Sigmoid colon (tissue), 6 donors: ENCODE measurements at regions not wholly inside any gene's neighbourhood (a gene's known extent, or its start where the extent isn't known, plus 50 kb on each side); places are given as distances from the start of the nearest gene placed in this dataset.

Source experiments
- DNase-seq: peaks from one replicate; pipeline ENCODE4 v3.0.0-alpha.2; 2019
- H3K27ac ChIP-seq, 4 donors: fragments of 200-600 bp; sonication (generic); one replicate each; pipeline ENCODE4 v1.5.1; 2016 to 2019; ENCODE audit warnings: mild to moderate bottlenecking in 1 of 4
- H3K27me3 ChIP-seq, 3 donors: fragments of 200-600 bp; sonication (generic); one replicate each; pipeline ENCODE4 v1.5.1; 2019; ENCODE audit warnings: mild to moderate bottlenecking in 1 of 3
- H3K36me3 ChIP-seq, 4 donors: fragments of 200-600 bp; sonication (generic); one replicate each; pipeline ENCODE4 v1.5.1; 2016 to 2019
- H3K4me1 ChIP-seq, 4 donors: fragments of 200-600 bp; sonication (generic); one replicate each; pipeline ENCODE4 v1.5.1; 2017 to 2019
- H3K4me3 ChIP-seq, 4 donors: fragments of 200-600 bp; sonication (generic); one replicate each; pipeline ENCODE4 v1.5.1; 2017 to 2019; ENCODE audit warnings: mild to moderate bottlenecking in 2 of 4, moderate library complexity in 1 of 4
- H3K9me3 ChIP-seq, 4 donors: fragments of 200-600 bp in 3 of 4; sonication (generic) in 3 of 4; one replicate each; pipeline versions ENCODE4 v1.5.1 to v1.6.1; 2013 to 2019
- EP300 ChIP-seq, 4 donors: sonication (generic); formaldehyde crosslinking; IDR thresholded peaks; one replicate each; pipeline ENCODE4 v1.6.1; 2017; ENCODE audit warnings: antibody characterized with exemption in 4 of 4
- POLR2A ChIP-seq, 2 donors: fragments of 450-650 bp; IDR thresholded peaks; one replicate each; pipeline ENCODE4 v1.6.1; 2016; ENCODE audit warnings: antibody characterized with exemption in 2 of 2, mild to moderate bottlenecking in 2 of 2, moderate library complexity in 2 of 2
- POLR2AphosphoS5 ChIP-seq, 4 donors: sonication (generic); formaldehyde crosslinking; IDR thresholded peaks; one replicate each; pipeline ENCODE4 v1.6.1; 2017; ENCODE audit warnings: antibody characterized with exemption in 4 of 4
- WGBS, 2 donors: extraction: QIAGEN DNeasy Blood & Tissue Kit; methylation state at CpG; one replicate each; pipeline ENCODE4 v1.1.7; 2013; 5-methylcytosine and 5-hydroxymethylcytosine counted together
- intact Hi-C: fragments of 100-400 bp; cut with DNase I; formaldehyde crosslinking; loops from one replicate; pipeline ENCODE4 v1.15.1; 2023
- TF ChIP-seq, protein P1 (sequence below), 4 experiments: fragments of 450-650 bp in 3 of 4; fragments of 200-600 bp in 1 of 4; IDR thresholded peaks; one replicate each; pipeline ENCODE4 v1.5.1; 2016 to 2019; ENCODE audit warnings: antibody characterized with exemption in 4 of 4, mild to moderate bottlenecking in 3 of 4, moderate library complexity in 2 of 4
- donor health status: healthy with polysubstance abuse.
- donor health status: healthy.

- Histone ChIP-seq H3K9me3 (peaks cover 0 to 6% (median 0%) of the 10 kb centered on the region in 4 donors), H3K4me3 (no peak overlapping the region), H3K27ac (no peak overlapping the region), H3K36me3 (no peaks in the 10 kb centered on the region), H3K4me1 (no peaks in the 10 kb centered on the region), H3K27me3 (no peaks in the 10 kb centered on the region)
- intact Hi-C loops, result no loop called here
- 65 to 71% methylated on average over 5 of the region's 5 CpGs for WGBS, 2 donors
- TF ChIP-seq POLR2A (IDR thresholded peaks at IDR 0.05) (no peak), EP300 (IDR thresholded peaks at IDR 0.05) (no peak), POLR2AphosphoS5 (IDR thresholded peaks at IDR 0.05) (no peak)
- TF ChIP-seq, protein P1, sequence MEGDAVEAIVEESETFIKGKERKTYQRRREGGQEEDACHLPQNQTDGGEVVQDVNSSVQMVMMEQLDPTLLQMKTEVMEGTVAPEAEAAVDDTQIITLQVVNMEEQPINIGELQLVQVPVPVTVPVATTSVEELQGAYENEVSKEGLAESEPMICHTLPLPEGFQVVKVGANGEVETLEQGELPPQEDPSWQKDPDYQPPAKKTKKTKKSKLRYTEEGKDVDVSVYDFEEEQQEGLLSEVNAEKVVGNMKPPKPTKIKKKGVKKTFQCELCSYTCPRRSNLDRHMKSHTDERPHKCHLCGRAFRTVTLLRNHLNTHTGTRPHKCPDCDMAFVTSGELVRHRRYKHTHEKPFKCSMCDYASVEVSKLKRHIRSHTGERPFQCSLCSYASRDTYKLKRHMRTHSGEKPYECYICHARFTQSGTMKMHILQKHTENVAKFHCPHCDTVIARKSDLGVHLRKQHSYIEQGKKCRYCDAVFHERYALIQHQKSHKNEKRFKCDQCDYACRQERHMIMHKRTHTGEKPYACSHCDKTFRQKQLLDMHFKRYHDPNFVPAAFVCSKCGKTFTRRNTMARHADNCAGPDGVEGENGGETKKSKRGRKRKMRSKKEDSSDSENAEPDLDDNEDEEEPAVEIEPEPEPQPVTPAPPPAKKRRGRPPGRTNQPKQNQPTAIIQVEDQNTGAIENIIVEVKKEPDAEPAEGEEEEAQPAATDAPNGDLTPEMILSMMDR (IDR thresholded peaks at IDR 0.05), result no peak
- no peak for DNase-seq
Measured at GRCh38 chr9:26081847-26082246, 403.6 kb upstream of the TUSC1 start.

DNA sequence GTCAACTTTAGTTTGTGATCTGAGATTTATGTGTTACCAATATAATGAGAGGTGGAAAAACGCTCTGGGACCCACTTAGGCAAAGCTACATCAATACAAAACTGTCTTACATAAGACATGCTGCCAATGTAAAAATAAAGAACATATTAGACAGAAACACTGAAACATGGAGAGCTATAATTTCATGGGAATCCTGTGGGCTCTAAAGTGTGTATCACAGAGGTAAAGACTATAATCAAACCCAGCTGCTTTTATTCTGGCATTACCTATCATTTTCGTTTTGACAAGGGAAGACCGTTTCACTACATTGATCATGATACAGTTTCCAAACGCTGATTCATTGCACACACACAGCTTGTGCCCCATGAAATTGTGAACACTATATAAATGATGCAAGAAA lies 400.5 kb upstream of the TUSC1 start:
- H3K27me3 ChIP-seq, result no peaks in the 10 kb centered on the region

GRCh38 chr9:26077860-26078259 lies 399.6 kb upstream of the TUSC1 start:
- Histone ChIP-seq H3K4me1 (no peaks in the 10 kb centered on the region), H3K9me3 (peaks cover 0 to 6% (median 2%) of the 10 kb centered on the region in 4 donors), H3K36me3 (no peaks in the 10 kb centered on the region), H3K4me3 (no peak overlapping the region), H3K27me3 (no peaks in the 10 kb centered on the region), H3K27ac (no peak overlapping the region)
- intact Hi-C loops, result no loop called here
- WGBS, 2 donors, result 86 to 89% methylated on average over 4 of the region's 4 CpGs
- TF ChIP-seq, protein P1 (IDR thresholded peaks at IDR 0.05), result no peak
- TF ChIP-seq EP300 (IDR thresholded peaks at IDR 0.05) (no peak), POLR2AphosphoS5 (IDR thresholded peaks at IDR 0.05) (no peak), POLR2A (IDR thresholded peaks at IDR 0.05) (no peak)
- peak; percentile 54 for DNase-seq

More for the DNA sequence above, 400.5 kb upstream of the TUSC1 start:
- H3K36me3 ChIP-seq, result no peaks in the 10 kb centered on the region
- TF ChIP-seq POLR2A (IDR thresholded peaks at IDR 0.05) (no peak), POLR2AphosphoS5 (IDR thresholded peaks at IDR 0.05) (no peak), EP300 (IDR thresholded peaks at IDR 0.05) (no peak)
- TF ChIP-seq, protein P1 (IDR thresholded peaks at IDR 0.05), result no peak
- H3K27ac ChIP-seq, result no peak overlapping the region
- intact Hi-C loops, result no loop called here
- H3K4me3 ChIP-seq, result no peak overlapping the region
- no peaks in the 10 kb centered on the region for H3K4me1 ChIP-seq
- 69 to 76% methylated on average over 4 of the region's 4 CpGs for WGBS, 2 donors
- DNase-seq, result no peak
- peaks cover 0 to 6% (median 0%) of the 10 kb centered on the region in 4 donors for H3K9me3 ChIP-seq

GRCh38 chr9:26067608-26068007 lies 389.4 kb upstream of the TUSC1 start:
- TF ChIP-seq EP300 (IDR thresholded peaks at IDR 0.05), result no peak
- no peak for TF ChIP-seq POLR2AphosphoS5 (IDR thresholded peaks at IDR 0.05)
- TF ChIP-seq POLR2A (IDR thresholded peaks at IDR 0.05), result no peak
- TF ChIP-seq, protein P1 (IDR thresholded peaks at IDR 0.05), result no peak
- DNase-seq, result no peak
- intact Hi-C loops, result no loop called here
- Histone ChIP-seq H3K27ac (no peak overlapping the region), H3K27me3 (no peaks in the 10 kb centered on the region), H3K4me3 (no peak overlapping the region), H3K4me1 (no peaks in the 10 kb centered on the region), H3K36me3 (no peaks in the 10 kb centered on the region), H3K9me3 (no peaks in the 10 kb centered on the region)
- WGBS, 2 donors, result 92 to 94% methylated on average over 1 of the region's 1 CpG

GRCh38 chr9:26066237-26066636 lies 388.0 kb upstream of the TUSC1 start:
- Histone ChIP-seq H3K9me3 (no peaks in the 10 kb centered on the region), H3K27ac (no peak overlapping the region), H3K27me3 (no peaks in the 10 kb centered on the region), H3K4me3 (no peak overlapping the region), H3K36me3 (no peaks in the 10 kb centered on the region), H3K4me1 (no peaks in the 10 kb centered on the region)
- no peak for DNase-seq
- WGBS, 2 donors, result 49 to 58% methylated on average over 1 of the region's 1 CpG
- TF ChIP-seq, protein P1 (IDR thresholded peaks at IDR 0.05), result no peak
- TF ChIP-seq POLR2A (IDR thresholded peaks at IDR 0.05) (no peak), EP300 (IDR thresholded peaks at IDR 0.05) (no peak), POLR2AphosphoS5 (IDR thresholded peaks at IDR 0.05) (no peak)
- intact Hi-C loops, result no loop called here
